Liver (tissue), 8 donors: ENCODE measurements at regions not wholly inside any gene's neighbourhood (a gene's known extent, or its start where the extent isn't known, plus 50 kb on each side); places are given as distances from the start of the nearest gene placed in this dataset.

ENCODE experiments used
- DNase-seq: peaks from one replicate; pipeline ENCODE4 v3.0.0-alpha.2; 2017; ENCODE audit warnings: low spot score
- H3K27ac ChIP-seq, 2 donors: one replicate each; pipeline ENCODE4 v1.7.0; 2013; ENCODE audit warnings: inconsistent platforms in 2 of 2, low read length in 2 of 2, control low read depth in 1 of 2, low read depth in 1 of 2, mild to moderate bottlenecking in 1 of 2
- H3K27me3 ChIP-seq, 4 donors: one replicate each; pipeline versions ENCODE4 v1.6.1 to v1.7.0; 2013; ENCODE audit warnings: low read length in 3 of 4, inconsistent platforms in 1 of 4, mild to moderate bottlenecking in 1 of 4, moderate library complexity in 1 of 4; ENCODE audit not compliant: control insufficient read depth in 4 of 4, insufficient read depth in 4 of 4
- H3K36me3 ChIP-seq, 4 donors: one replicate each; pipeline versions ENCODE4 v1.6.1 to v1.7.0; 2013; ENCODE audit warnings: low read length in 3 of 4, mild to moderate bottlenecking in 3 of 4, low read depth in 1 of 4, moderate library complexity in 1 of 4; ENCODE audit not compliant: control insufficient read depth in 4 of 4, insufficient read depth in 3 of 4
- H3K4me1 ChIP-seq, 4 donors: one replicate each; pipeline versions ENCODE4 v1.6.1 to v1.7.0; 2013; ENCODE audit warnings: low read length in 3 of 4, mild to moderate bottlenecking in 3 of 4, moderate library complexity in 1 of 4; ENCODE audit not compliant: control insufficient read depth in 4 of 4, insufficient read depth in 4 of 4
- H3K4me3 ChIP-seq, 3 donors: one replicate each; pipeline versions ENCODE4 v1.6.1 to v1.7.0; 2013; ENCODE audit warnings: low read length in 3 of 3, control low read depth in 1 of 3, low read depth in 1 of 3, mild to moderate bottlenecking in 1 of 3
- H3K9ac ChIP-seq, 2 donors: one replicate each; pipeline ENCODE4 v1.7.0; 2013; ENCODE audit warnings: low read length in 2 of 2, mild to moderate bottlenecking in 2 of 2, moderate library complexity in 2 of 2, control low read depth in 1 of 2, low read depth in 1 of 2
- H3K9me3 ChIP-seq, 4 donors: one replicate each; pipeline versions ENCODE4 v1.6.1 to v1.7.0; 2013; ENCODE audit warnings: low read length in 3 of 4; ENCODE audit not compliant: control insufficient read depth in 4 of 4
- ATF3 ChIP-seq: IDR thresholded peaks from 2 replicates; pipeline ENCODE4 v1.6.1; 2016; ENCODE audit warnings: antibody characterized with exemption
- EGR1 ChIP-seq, 2 donors: IDR thresholded peaks; 2 replicates each; pipeline ENCODE4 v1.6.1; 2016 to 2018; ENCODE audit warnings: antibody characterized with exemption in 2 of 2, low read depth in 2 of 2
- FOXA1 ChIP-seq: IDR thresholded peaks from 2 replicates; pipeline ENCODE4 v1.6.1; 2016; ENCODE audit warnings: antibody characterized with exemption
- FOXA2 ChIP-seq: IDR thresholded peaks from 2 replicates; pipeline ENCODE4 v1.6.1; 2016; ENCODE audit warnings: antibody characterized with exemption
- GABPA ChIP-seq, 2 donors: IDR thresholded peaks in 1 of 2; conservative IDR thresholded peaks in 1 of 2; 2 replicates each; pipeline ENCODE4 v1.6.1; 2016; ENCODE audit warnings: antibody characterized with exemption in 2 of 2, mild to moderate bottlenecking in 1 of 2, moderate library complexity in 1 of 2
- HNF4A ChIP-seq, 2 donors: conservative IDR thresholded peaks; 2 replicates each; pipeline ENCODE4 v1.6.1; 2016; ENCODE audit warnings: antibody characterized with exemption in 2 of 2, mild to moderate bottlenecking in 2 of 2
- HNF4G ChIP-seq: IDR thresholded peaks from 2 replicates; pipeline ENCODE4 v1.6.1; 2016; ENCODE audit warnings: antibody characterized with exemption
- JUND ChIP-seq, 2 donors: IDR thresholded peaks; 2 replicates each; pipeline ENCODE4 v1.6.1; 2016; ENCODE audit warnings: antibody characterized with exemption in 2 of 2
- NR2F2 ChIP-seq: IDR thresholded peaks from 2 replicates; pipeline ENCODE4 v1.6.1; 2016; ENCODE audit warnings: antibody characterized with exemption
- RAD21 ChIP-seq, 2 donors: IDR thresholded peaks; 2 replicates each; pipeline ENCODE4 v1.6.1; 2016; ENCODE audit warnings: antibody characterized with exemption in 2 of 2, mild to moderate bottlenecking in 2 of 2
- RXRA ChIP-seq, 2 donors: IDR thresholded peaks; 2 replicates each; pipeline ENCODE4 v1.6.1; 2017 to 2018; ENCODE audit warnings: antibody characterized with exemption in 2 of 2, mild to moderate bottlenecking in 1 of 2
- SP1 ChIP-seq: IDR thresholded peaks from 2 replicates; pipeline ENCODE4 v1.6.1; 2018; ENCODE audit warnings: antibody characterized with exemption, mild to moderate bottlenecking
- TAF1 ChIP-seq: conservative IDR thresholded peaks from 2 replicates; pipeline ENCODE4 v1.6.1; 2016; ENCODE audit warnings: antibody characterized with exemption, mild to moderate bottlenecking
- ZBTB33 ChIP-seq: IDR thresholded peaks from 2 replicates; pipeline ENCODE4 v1.6.1; 2016; ENCODE audit warnings: antibody characterized with exemption
- WGBS: extraction: QIAGEN DNeasy Blood & Tissue Kit; methylation state at CpG from one replicate; pipeline ENCODE4 v1.1.7; 2013; 5-methylcytosine and 5-hydroxymethylcytosine counted together
- TF ChIP-seq, protein P1 (sequence below): IDR thresholded peaks from 2 replicates; pipeline ENCODE4 v1.6.1; 2016; ENCODE audit warnings: antibody characterized with exemption, mild to moderate bottlenecking
- TF ChIP-seq, protein P2 (sequence below): fragments of 150-350 bp; IDR thresholded peaks from 2 replicates; pipeline ENCODE4 v1.5.1; 2017; ENCODE audit warnings: improper control_type of control experiment, low read depth, low read length; ENCODE audit not compliant: missing input control
- donor health status: healthy.
- donor health status: healthy.
- donor health status: healthy.
- donor health status: healthy.
- donor health status: healthy.

- 83% methylated on average over 16 of the region's 16 CpGs for WGBS
- no peaks in the 10 kb centered on the region for H3K9me3 ChIP-seq
- TF ChIP-seq EGR1 (IDR thresholded peaks at IDR 0.05; ENCODE audit: low read depth in 2 of 2), result no peak
- TF ChIP-seq TAF1, result no peak
- TF ChIP-seq FOXA2, result no peak
- no peak for TF ChIP-seq ATF3
- no peak for TF ChIP-seq SP1
- no peak for TF ChIP-seq FOXA1
- no peak for TF ChIP-seq HNF4G
- no peak for TF ChIP-seq JUND (IDR thresholded peaks at IDR 0.05)
- no peak for TF ChIP-seq ZBTB33
- TF ChIP-seq, protein P1, sequence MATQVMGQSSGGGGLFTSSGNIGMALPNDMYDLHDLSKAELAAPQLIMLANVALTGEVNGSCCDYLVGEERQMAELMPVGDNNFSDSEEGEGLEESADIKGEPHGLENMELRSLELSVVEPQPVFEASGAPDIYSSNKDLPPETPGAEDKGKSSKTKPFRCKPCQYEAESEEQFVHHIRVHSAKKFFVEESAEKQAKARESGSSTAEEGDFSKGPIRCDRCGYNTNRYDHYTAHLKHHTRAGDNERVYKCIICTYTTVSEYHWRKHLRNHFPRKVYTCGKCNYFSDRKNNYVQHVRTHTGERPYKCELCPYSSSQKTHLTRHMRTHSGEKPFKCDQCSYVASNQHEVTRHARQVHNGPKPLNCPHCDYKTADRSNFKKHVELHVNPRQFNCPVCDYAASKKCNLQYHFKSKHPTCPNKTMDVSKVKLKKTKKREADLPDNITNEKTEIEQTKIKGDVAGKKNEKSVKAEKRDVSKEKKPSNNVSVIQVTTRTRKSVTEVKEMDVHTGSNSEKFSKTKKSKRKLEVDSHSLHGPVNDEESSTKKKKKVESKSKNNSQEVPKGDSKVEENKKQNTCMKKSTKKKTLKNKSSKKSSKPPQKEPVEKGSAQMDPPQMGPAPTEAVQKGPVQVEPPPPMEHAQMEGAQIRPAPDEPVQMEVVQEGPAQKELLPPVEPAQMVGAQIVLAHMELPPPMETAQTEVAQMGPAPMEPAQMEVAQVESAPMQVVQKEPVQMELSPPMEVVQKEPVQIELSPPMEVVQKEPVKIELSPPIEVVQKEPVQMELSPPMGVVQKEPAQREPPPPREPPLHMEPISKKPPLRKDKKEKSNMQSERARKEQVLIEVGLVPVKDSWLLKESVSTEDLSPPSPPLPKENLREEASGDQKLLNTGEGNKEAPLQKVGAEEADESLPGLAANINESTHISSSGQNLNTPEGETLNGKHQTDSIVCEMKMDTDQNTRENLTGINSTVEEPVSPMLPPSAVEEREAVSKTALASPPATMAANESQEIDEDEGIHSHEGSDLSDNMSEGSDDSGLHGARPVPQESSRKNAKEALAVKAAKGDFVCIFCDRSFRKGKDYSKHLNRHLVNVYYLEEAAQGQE, result no peak
- TF ChIP-seq, protein P2, sequence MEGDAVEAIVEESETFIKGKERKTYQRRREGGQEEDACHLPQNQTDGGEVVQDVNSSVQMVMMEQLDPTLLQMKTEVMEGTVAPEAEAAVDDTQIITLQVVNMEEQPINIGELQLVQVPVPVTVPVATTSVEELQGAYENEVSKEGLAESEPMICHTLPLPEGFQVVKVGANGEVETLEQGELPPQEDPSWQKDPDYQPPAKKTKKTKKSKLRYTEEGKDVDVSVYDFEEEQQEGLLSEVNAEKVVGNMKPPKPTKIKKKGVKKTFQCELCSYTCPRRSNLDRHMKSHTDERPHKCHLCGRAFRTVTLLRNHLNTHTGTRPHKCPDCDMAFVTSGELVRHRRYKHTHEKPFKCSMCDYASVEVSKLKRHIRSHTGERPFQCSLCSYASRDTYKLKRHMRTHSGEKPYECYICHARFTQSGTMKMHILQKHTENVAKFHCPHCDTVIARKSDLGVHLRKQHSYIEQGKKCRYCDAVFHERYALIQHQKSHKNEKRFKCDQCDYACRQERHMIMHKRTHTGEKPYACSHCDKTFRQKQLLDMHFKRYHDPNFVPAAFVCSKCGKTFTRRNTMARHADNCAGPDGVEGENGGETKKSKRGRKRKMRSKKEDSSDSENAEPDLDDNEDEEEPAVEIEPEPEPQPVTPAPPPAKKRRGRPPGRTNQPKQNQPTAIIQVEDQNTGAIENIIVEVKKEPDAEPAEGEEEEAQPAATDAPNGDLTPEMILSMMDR, result no peak
- TF ChIP-seq RAD21 (IDR thresholded peaks at IDR 0.05), result no peak
- no peak for TF ChIP-seq NR2F2
- TF ChIP-seq GABPA (IDR thresholded peaks at IDR 0.05 in 1 of 2, conservative IDR thresholded peaks at IDR 0.05 in 1 of 2), result no peak
- no peak for TF ChIP-seq RXRA (IDR thresholded peaks at IDR 0.05)
- no peak for TF ChIP-seq HNF4A (conservative IDR thresholded peaks at IDR 0.05)
- no peak overlapping the region for H3K9ac ChIP-seq
- no peaks in the 10 kb centered on the region for H3K36me3 ChIP-seq
- H3K4me1 ChIP-seq, result no peaks in the 10 kb centered on the region
- H3K4me3 ChIP-seq, result no peak overlapping the region
- no peak overlapping the region for H3K27ac ChIP-seq
- DNase-seq, result no peak
- H3K27me3 ChIP-seq, result no peaks in the 10 kb centered on the region
These were observed 99.2 kb upstream of the ASAP2 start for GRCh38 chr2:9107168-9108025.
